ENCODE measurements at regions not wholly inside any gene's neighbourhood (a gene's known extent, or its start where the extent isn't known, plus 50 kb on each side); places are given as distances from the start of the nearest gene placed in this dataset.
"Not testable (repeated sequence)": the region's sequence is repeated elsewhere in the genome, so short reads cannot be mapped to it uniquely, and the experiment has no call there.

GRCh38 chr3:110629917-110630316 lies 441.7 kb upstream of the NECTIN3 start:
- no peak for DNase-seq

GRCh38 chr3:110644203-110644602 lies 427.4 kb upstream of the NECTIN3 start:
- DNase-seq = no peak

GRCh38 chr3:110646055-110646454 lies 425.6 kb upstream of the NECTIN3 start:
- DNase-seq = no peak

GRCh38 chr3:110646496-110646895 lies 425.1 kb upstream of the NECTIN3 start:
- DNase-seq = no peak

- no peak for DNase-seq
Observed at GRCh38 chr3:110647586-110647985, 424.0 kb upstream of the NECTIN3 start.

- no peak for DNase-seq
Observed at GRCh38 chr3:110650741-110651140, 420.9 kb upstream of the NECTIN3 start.

- DNase-seq = no peak
Observed at GRCh38 chr3:110654843-110655502, 416.6 kb upstream of the NECTIN3 start.

- no peak for DNase-seq
Observed at GRCh38 chr3:110656394-110657025, 415.1 kb upstream of the NECTIN3 start.

GRCh38 chr3:110664148-110664547 lies 407.5 kb upstream of the NECTIN3 start:
- no peak for DNase-seq

GRCh38 chr3:110666495-110666894 lies 405.1 kb upstream of the NECTIN3 start:
- DNase-seq = no peak

GRCh38 chr3:110667216-110667615 lies 404.4 kb upstream of the NECTIN3 start:
- DNase-seq = no peak

GRCh38 chr3:110670407-110670806 lies 401.2 kb upstream of the NECTIN3 start:
- DNase-seq = no peak

- no peak for DNase-seq
Observed at GRCh38 chr3:110677506-110677905, 394.1 kb upstream of the NECTIN3 start.

GRCh38 chr3:110679285-110679684 lies 392.3 kb upstream of the NECTIN3 start:
- DNase-seq = no peak

- no peak for DNase-seq
Observed at GRCh38 chr3:110680450-110680849, 391.2 kb upstream of the NECTIN3 start.

- no peak for DNase-seq
Observed at GRCh38 chr3:110684466-110684865, 387.1 kb upstream of the NECTIN3 start.

- no peak for DNase-seq
Observed at GRCh38 chr3:110685630-110686029, 386.0 kb upstream of the NECTIN3 start.

- no peak for DNase-seq
Observed at GRCh38 chr3:110686701-110687100, 384.9 kb upstream of the NECTIN3 start.

GRCh38 chr3:110687138-110687537 lies 384.5 kb upstream of the NECTIN3 start:
- no peak for DNase-seq

GRCh38 chr3:110697961-110698360 lies 373.7 kb upstream of the NECTIN3 start:
- DNase-seq = no peak

- DNase-seq = not testable (repeated sequence)
Observed at GRCh38 chr3:110704332-110704731, 367.3 kb upstream of the NECTIN3 start.

GRCh38 chr3:110708156-110708555 lies 363.5 kb upstream of the NECTIN3 start:
- DNase-seq = no peak

GRCh38 chr3:110710156-110710555 lies 361.5 kb upstream of the NECTIN3 start:
- DNase-seq = no peak

- no peak for DNase-seq
Observed at GRCh38 chr3:110710603-110711002, 361.0 kb upstream of the NECTIN3 start.
